GM18517 (cell line): ENCODE measurements at regions not wholly inside any gene's neighbourhood (a gene's known extent, or its start where the extent isn't known, plus 50 kb on each side); places are given as distances from the start of the nearest gene placed in this dataset.
"Not testable (repeated sequence)": the region's sequence is repeated elsewhere in the genome, so short reads cannot be mapped to it uniquely, and the experiment has no call there.

Source experiments
- ATAC-seq: cut with Tn5 transposase; IDR thresholded peaks from one replicate; pipeline ENCODE4 v1.9.1; 2021; ENCODE audit warnings: mild to moderate bottlenecking, moderate library complexity; ENCODE audit not compliant: unreplicated experiment

DNA sequence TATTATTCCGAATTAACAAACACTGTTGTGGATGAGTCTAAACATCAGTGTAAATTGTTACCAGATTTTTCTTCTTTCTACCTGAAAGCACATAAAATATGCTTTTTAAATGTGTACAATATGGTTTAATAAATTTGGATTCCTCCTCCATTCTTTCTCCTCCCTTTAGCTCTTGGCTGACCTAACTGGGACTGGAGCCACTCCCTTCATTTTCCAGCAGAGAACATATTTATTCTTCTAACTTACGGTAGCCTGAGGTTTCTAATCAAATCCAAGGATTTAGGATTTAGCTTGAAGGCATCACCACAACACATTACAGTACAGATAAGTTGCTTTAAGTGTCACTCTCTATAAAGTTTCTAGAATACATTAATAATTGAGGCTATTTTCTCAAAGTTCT lies 88.2 kb upstream of the SEMA3C start:
- no peak for ATAC-seq

DNA sequence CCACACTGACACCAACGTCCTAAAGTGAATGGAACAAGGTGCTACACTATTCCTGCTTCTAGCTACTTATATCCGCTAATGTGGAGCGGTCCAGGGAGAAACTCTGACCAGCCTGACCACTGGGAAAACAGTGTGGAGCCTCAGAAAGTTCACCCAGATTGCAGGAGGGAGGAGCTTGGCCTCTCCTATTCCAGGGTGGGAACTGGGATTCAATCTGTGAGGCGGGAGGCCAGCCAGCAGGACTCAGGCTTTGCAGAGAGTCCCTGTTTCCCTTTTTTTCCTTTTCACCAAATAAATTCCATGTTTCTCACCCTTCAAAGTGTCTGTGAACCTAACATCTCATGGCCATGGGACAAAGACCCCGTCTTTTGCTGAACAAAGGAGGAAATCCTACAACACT lies 86.4 kb upstream of the SEMA3C start:
- ATAC-seq, result no peak

DNA sequence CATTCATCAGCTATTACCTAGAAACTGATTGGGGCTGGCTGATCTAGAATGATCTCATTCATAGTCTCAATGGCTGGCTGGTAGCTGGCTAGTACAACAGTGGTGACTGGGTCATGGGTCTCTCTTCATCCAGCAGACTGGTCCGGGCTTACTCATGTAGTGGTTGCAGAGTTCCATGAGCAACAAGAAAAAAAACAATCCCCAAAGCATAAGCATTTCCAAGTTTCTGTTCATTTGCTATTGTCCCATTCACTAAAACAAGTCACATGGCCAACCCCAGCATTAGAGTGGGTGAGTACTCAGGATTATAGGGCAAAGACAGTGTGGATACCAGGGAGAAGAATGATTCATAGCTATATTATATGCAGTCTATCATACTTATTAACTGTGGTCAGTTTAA lies 85.2 kb upstream of the SEMA3C start:
- ATAC-seq, result no peak

DNA sequence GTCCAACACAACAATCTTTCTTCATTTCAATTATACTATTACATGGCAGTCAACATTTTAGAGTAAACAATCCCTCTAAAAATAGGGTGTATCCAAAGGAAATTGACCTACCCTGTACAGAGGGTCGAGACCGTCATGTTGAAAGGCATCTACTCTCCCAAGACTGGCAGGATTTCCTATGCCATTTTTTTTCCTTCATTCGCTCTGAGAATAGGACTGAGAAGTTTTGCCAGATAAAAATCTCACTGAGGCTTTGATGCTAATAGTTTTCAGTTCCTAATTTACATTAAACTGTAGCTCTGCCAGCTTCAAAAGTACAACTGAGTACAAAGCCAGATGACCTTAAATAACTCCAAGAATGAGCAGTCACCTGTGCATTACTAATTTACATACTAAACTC lies 84.5 kb upstream of the SEMA3C start:
- no peak for ATAC-seq

DNA sequence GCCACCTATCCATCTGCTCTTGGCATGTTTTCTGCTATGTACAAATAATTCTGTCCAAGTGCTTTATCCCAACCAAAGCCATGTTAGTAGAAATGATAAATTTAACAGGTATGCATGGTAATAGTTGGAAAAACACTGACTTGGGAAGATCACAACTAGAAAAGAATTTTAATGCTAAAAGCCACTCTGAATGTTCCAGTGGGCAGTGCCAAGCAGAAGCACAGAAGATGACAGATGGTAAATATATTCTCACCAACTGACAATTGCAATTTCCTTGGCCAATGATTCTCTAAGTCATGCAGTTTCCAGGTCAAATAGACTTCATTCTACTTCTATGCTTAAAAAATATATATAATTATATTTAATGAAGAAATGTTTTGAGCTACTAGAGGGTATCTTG lies 83.6 kb upstream of the SEMA3C start:
- no peak for ATAC-seq

DNA sequence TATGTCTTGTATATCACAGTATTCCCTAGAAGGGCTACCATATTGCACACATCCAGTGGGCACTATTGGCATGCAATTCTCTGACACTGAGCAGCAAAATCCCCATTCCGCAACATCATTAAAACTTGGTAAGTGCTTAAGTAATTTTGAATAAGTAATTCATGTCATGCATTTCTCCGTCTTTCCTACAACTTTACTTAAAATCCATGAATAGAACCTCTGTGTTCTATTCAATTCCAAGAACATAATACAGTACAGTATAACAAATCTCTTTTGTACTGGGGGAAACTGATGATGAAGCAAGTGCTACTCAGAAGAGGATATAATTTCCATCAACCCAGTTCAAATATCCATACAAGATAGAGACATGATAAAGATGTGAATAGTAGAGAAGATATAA lies 80.9 kb upstream of the SEMA3C start:
- no peak for ATAC-seq

DNA sequence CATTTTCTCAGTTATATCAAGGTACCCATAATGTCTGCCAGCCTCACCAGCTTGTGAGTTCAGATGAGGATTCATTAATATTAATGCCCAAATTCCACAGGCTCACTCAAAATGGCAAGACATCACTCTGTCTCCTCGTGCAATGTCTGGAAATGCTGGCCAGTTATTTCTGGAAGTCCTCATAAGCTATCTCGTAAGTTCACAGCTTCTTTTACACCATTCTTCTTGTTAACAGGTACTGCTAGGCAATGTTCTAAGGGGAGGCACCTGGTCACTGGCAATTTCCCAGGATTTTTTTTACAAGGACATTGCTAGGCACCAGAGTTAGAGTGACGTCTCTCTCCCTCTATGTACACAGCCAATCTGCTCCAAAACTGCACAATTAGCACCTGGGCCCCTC lies 80.2 kb upstream of the SEMA3C start:
- no peak for ATAC-seq

DNA sequence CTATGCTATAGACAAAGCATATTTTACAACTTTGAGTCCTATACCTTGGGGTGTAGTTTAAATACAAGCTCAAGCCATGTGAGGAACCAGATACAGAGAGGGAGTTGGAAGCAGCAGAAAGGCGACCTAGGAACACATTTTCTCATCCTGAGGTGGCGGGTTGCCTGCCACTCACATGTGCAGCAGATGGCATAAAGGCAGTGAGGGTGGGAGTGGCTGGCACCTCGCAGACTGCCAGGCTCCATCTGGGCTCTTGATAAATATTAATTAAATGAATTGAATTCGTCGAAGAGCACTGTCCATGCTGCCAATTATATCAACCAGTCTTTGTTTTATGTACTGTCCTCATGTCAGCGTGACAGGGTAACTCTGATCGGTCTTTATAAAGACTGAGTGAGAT lies 79.0 kb upstream of the SEMA3C start:
- no peak for ATAC-seq

DNA sequence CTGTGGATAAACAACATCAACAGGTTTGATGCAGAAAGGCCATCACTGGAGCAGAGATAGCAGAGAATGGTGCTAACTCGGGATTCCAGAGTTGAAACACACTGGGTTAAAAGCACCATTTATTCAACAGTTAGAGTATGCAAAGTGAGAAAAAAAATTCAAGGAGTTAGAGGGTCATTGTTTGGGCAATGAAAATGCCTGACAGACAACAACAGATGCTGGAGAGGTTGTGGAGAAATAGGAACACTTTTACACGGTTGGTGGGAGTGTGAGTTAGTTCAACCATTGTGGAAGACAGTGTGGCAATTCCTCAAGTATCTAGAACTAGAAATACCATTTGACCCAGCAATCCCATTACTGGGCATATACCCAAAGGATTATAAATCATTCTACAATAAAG lies 77.4 kb upstream of the SEMA3C start:
- ATAC-seq, result not testable (repeated sequence)

DNA sequence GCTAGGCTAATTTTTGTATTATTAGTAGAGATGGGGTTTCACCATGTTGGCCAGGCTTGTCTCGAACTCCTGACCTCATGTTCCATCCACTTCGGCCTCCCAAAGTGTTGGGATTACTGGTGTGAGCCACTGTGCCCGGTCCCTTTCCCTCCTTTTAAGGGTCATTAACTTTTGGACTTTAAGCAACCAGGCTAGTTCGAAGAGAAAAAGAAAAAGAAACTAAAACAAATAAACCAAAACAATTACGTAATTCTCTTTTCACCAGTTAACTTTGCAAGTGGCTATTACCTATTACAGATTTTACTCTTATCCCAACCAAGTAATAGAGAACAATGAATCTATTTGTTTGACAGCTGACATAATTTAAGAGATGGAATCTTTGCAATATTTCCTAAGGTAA lies 72.8 kb upstream of the SEMA3C start:
- no peak for ATAC-seq

DNA sequence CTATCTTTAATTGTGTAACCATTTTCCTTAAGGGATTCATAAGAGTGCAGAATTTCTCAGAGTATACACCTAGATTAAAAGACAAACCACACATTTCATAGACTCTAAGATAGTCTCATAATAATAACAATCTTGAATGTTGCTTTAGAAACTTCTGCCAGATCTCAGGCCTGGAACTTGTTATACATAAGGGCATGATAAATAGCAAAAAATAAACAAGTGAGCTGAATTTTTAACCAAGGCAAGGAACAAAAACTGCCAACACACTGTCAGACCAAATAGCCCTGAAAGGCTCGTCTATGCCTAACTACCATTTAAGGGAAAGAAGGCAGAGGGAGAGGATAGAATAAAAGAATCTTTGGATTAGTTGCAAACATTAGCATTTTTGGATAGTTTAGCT lies 65.8 kb upstream of the SEMA3C start:
- no peak for ATAC-seq

DNA sequence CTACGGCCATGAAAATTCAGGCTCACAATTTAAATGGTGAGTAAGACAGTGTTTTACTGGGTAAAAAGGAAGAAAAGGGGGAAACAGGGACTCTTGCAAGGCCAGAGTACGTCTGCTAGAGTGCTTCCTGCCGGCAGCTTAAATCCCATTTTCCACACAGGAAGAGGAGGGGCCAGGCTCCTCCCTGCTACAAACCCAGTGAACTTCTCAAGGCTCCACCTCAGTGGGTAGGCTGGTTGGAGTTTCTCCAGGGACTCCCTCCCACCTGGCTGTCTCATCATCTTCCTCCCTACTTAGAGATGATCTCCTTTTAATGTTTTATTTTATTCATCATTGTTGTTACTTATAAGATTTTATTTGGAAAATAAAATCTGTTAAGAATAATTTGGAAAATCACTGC lies 62.6 kb upstream of the SEMA3C start:
- ATAC-seq, result no peak

DNA sequence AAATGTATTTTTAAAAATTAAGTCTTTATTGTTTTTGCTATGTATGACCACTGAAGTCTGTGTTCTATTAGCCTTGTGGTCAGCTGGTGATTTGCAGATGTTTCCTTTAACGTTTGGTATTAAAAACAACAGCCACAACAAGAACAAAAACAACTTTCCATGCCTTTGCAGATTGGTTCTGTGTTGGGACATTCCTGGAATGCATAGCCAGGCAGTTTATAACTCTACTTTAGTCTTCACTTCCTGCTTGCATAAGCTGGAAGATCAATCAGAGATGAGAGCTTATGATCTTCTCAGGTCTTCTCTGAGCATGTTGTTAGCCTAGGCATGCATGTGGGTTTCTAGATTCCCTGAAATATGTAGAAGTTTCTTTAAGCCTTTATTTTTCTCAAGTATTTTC lies 58.9 kb upstream of the SEMA3C start:
- ATAC-seq, result no peak

DNA sequence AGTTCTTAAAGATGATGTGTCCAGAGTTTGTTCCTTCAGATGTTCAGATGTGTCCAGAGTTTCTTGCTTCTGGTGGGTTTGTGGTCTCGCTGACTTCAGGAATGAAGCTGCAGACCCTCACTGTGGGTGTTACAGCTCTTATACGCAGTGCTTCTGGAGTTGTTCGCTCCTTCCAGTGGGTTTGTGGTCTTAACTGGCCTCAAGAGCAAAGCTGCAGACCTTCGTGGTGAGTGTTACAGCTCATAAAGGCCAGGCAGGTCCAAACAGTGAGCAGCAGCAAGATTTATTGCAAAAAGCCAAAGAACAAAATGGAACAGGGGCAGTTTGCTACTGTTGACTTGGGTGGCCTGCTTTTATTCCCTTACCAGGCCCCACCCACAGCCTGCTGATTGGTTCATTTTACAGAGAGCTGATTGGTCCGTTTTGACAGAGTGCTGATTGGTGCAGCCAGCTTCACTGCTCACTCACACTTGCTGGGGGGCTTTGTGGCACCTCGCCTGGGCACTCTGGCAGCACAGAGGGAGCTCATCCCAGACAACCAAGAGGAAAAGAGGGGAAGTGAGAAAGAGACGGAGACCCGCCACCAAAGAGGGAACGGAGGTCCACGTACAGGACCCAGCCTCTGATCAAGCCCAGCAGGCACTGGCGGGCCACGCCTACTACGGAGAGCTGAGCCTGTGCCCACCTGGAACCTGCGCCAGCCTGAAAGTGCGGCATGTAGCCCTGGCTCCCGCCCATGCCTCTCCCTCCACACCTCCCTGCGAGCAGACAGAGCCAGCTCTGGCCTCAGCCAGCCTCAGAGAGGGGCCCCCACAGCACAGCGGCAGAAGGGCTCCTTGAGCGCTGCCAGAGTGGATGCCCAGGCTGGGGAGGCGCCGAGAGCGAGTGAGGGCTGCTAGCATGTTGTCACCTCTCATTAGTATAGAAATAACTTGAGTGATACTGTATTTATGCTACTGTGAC lies 55.8 kb upstream of the SEMA3C start:
- no peak for ATAC-seq

DNA sequence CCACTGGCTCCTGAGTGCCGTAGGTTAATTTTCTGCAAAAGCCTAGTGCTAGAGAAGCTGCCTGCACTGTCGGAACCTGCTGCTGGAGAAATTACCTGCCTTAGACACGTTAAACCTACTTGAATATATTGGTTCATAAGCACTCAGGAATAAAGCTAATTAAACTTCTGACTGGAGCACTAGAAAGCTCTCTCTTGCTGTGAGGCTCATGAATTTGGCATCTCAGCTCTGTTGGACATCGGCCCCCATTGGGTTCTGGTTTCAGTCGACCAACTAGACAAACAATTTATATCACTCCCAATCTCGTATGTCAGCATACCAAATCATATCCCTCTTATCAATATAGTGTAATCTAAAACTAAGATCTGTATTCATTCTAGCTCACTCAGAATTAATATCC lies 52.4 kb upstream of the SEMA3C start:
- no peak for ATAC-seq
